Smooth muscle cell (in vitro differentiated cells): ENCODE measurements at regions not wholly inside any gene's neighbourhood (a gene's known extent, or its start where the extent isn't known, plus 50 kb on each side); places are given as distances from the start of the nearest gene placed in this dataset.

Source experiments
- DNase-seq: peaks from one replicate; lab custom pipeline; 2025; ENCODE audit not compliant: unreplicated experiment; lab: John Stamatoyannopoulos, UW
- H2AFZ ChIP-seq: fragments of 200-600 bp; sonication (generic); 2 replicates; pipeline ENCODE4 v1.6.0; 2016; ENCODE audit warnings: antibody characterized with exemption, low read depth, mild to moderate bottlenecking
- H3F3A ChIP-seq: fragments of 200-600 bp; sonication (generic); 2 replicates; pipeline ENCODE4 v1.6.0; 2017; ENCODE audit warnings: antibody characterized with exemption, low read depth
- H3K27ac ChIP-seq: fragments of 200-600 bp; sonication (generic); 2 replicates; pipeline ENCODE4 v1.5.1; 2016; ENCODE audit warnings: low read depth, mild to moderate bottlenecking
- H3K27me3 ChIP-seq: fragments of 200-600 bp; sonication (generic); 2 replicates; pipeline ENCODE4 v1.6.1; 2016; ENCODE audit warnings: low read depth, mild to moderate bottlenecking
- H3K36me3 ChIP-seq: fragments of 200-600 bp; sonication (generic); 2 replicates; pipeline ENCODE4 v1.5.1; 2016; ENCODE audit warnings: low read depth
- H3K4me1 ChIP-seq: fragments of 200-600 bp; sonication (generic); 2 replicates; pipeline ENCODE4 v1.5.1; 2016; ENCODE audit warnings: low read depth
- H3K4me2 ChIP-seq: fragments of 200-600 bp; sonication (generic); 2 replicates; pipeline ENCODE4 v1.6.0; 2016; ENCODE audit warnings: mild to moderate bottlenecking
- H3K4me3 ChIP-seq: fragments of 200-600 bp; sonication (generic); 2 replicates; pipeline ENCODE4 v1.5.1; 2016; ENCODE audit warnings: mild to moderate bottlenecking
- H3K79me2 ChIP-seq: fragments of 200-600 bp; sonication (generic); 2 replicates; pipeline ENCODE4 v1.6.0; 2016; ENCODE audit warnings: low read depth, mild to moderate bottlenecking
- H3K9ac ChIP-seq: fragments of 200-600 bp; sonication (generic); 2 replicates; pipeline ENCODE4 v1.6.0; 2016; ENCODE audit warnings: low read depth
- H3K9me3 ChIP-seq: fragments of 200-600 bp; sonication (generic); replicated peaks from 2 replicates; pipeline ENCODE4 v1.5.1; 2016; ENCODE audit warnings: low read depth
- H4K20me1 ChIP-seq: fragments of 200-600 bp; sonication (generic); 2 replicates; pipeline ENCODE4 v1.6.0; 2016; ENCODE audit warnings: low read depth
- CTCF ChIP-seq: fragments of 200-600 bp; sonication (generic); IDR thresholded peaks from 2 replicates; pipeline ENCODE4 v1.5.1; 2017; ENCODE audit warnings: borderline replicate concordance, mild to moderate bottlenecking, antibody characterized with exemption; ENCODE audit not compliant: insufficient read depth, poor library complexity, severe bottlenecking
- WGBS: methylation state at CpG from one replicate; pipeline ENCODE4 v1.1.7; 2016; ENCODE audit warnings: low lambda C conversion rate; 5-methylcytosine and 5-hydroxymethylcytosine counted together

DNA sequence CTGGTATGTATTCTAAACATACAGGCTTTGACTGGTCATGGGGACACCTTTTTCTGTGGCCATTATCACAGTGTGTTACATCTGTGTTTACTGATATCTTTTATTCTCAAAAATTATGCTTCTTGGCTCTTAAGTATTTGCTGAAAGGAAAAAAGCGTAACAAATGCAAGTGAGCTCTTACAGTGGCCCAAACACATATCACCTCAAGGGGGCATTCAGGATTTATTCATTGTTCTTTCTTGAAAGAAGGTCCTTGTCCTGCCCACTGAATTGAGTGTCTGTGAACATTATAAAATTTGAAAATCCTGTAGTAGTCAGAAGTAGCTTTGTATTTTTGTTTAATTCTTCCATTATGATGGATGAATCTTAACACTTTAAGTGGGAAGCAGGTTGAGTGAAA, 454.5 kb downstream of the XIRP2 start:
- TF ChIP-seq CTCF = no peak
- no peak overlapping the region for H2AFZ ChIP-seq
- 83% methylated on average over 1 of the region's 1 CpG for WGBS

DNA sequence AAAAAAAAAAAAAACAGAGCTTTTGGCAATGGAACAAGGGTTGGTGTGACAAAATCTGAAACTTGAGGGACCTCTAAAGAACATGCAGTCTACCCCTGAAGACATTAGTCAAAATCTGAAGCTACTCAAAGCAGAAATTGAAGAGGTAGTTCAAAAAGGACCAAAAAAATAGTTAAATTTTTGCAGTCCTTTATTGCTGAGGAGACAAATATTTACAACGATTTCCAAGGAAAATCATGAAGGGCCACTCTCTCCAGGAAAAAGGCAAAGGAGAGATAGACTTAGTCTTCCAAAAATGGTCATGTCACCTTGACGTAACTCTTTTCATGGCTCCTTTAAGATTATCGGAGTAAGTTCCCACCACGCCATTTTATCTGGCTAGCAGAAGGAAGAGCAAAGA, 452.0 kb downstream of the XIRP2 start:
- no peaks in the 10 kb centered on the region for H3K27me3 ChIP-seq
- no peak overlapping the region for H3K4me3 ChIP-seq
- no peak overlapping the region for H3K27ac ChIP-seq
- no peak overlapping the region for H3K9ac ChIP-seq
- no peak for DNase-seq
- WGBS = 95% methylated on average over 4 of the region's 4 CpGs
- no peaks in the 10 kb centered on the region for H3F3A ChIP-seq
- TF ChIP-seq CTCF = no peak
- no peak overlapping the region for H3K4me2 ChIP-seq
- no peaks in the 10 kb centered on the region for H3K79me2 ChIP-seq
- H4K20me1 ChIP-seq = no peaks in the 10 kb centered on the region
- no peaks in the 10 kb centered on the region for H3K9me3 ChIP-seq
- no peaks in the 10 kb centered on the region for H3K36me3 ChIP-seq
- no peak overlapping the region for H2AFZ ChIP-seq
- H3K4me1 ChIP-seq = no peaks in the 10 kb centered on the region

More for the DNA sequence above, 454.5 kb downstream of the XIRP2 start:
- no peak overlapping the region for H3K4me3 ChIP-seq
- H3K4me2 ChIP-seq = no peak overlapping the region
- no peaks in the 10 kb centered on the region for H3K79me2 ChIP-seq
- H3K4me1 ChIP-seq = no peaks in the 10 kb centered on the region
- no peaks in the 10 kb centered on the region for H3K27me3 ChIP-seq
- H3K9me3 ChIP-seq = no peaks in the 10 kb centered on the region
- H3K9ac ChIP-seq = no peak overlapping the region
- H3K27ac ChIP-seq = no peak overlapping the region
- DNase-seq = no peak
- no peaks in the 10 kb centered on the region for H3F3A ChIP-seq
- H3K36me3 ChIP-seq = no peaks in the 10 kb centered on the region
- no peaks in the 10 kb centered on the region for H4K20me1 ChIP-seq

DNA sequence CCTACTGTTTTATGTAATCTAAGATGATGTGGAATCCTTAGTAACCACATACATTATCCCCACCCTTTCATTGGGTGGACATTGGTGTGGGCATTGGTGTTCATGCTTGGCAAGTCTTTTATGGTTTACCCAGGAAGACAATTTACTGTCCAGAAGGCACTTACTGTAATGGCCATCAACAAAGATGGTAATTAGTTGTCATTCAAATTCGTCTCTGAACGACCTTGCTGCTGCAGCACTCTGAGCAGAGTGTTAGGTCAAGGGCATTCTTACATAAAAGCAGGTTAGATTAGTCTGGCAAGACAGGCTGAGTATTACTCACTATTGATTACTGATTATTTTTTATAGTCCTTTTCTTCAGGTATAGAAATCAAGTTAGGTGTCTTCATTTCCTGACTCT, 447.9 kb downstream of the XIRP2 start:
- Histone ChIP-seq H4K20me1 (no peaks in the 10 kb centered on the region), H3K4me2 (no peak overlapping the region), H3K79me2 (no peaks in the 10 kb centered on the region), H3F3A (no peaks in the 10 kb centered on the region), H3K27me3 (no peaks in the 10 kb centered on the region), H3K9me3 (no peaks in the 10 kb centered on the region), H3K4me3 (no peak overlapping the region), H3K27ac (no peak overlapping the region), H3K9ac (no peak overlapping the region), H2AFZ (no peak overlapping the region), H3K36me3 (no peaks in the 10 kb centered on the region), H3K4me1 (peaks cover 16% of the 10 kb centered on the region)
- no peak for TF ChIP-seq CTCF
- WGBS = 52% methylated on average over 2 of the region's 2 CpGs
- no peak for DNase-seq

DNA sequence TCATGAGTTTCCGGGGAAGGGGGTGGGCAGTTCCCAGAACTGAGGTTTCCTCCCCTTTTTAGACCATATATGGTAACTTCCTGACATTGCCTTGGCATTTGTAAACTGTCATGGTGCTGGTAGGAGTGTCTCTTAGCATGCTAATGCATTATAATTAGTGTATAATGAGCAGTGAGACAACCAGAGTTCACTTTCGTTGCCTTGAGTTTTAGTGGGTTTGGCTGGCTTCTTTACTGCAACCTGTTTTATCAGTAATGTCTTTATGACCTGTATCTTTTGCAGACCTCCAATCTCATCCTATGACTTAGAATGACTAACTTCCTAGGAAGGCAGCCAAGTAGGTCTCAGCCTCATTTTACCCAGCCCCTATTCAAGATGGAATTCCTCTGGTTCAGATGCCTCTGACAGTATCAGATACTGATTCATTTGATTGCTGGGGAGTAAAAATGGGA, 447.3 kb downstream of the XIRP2 start:
- Histone ChIP-seq H3F3A (no peaks in the 10 kb centered on the region), H3K9ac (no peak overlapping the region), H3K9me3 (no peaks in the 10 kb centered on the region), H3K4me1 (peaks cover 17% of the 10 kb centered on the region), H3K4me3 (no peak overlapping the region), H2AFZ (no peak overlapping the region), H3K4me2 (no peak overlapping the region), H3K27ac (no peak overlapping the region), H3K79me2 (no peaks in the 10 kb centered on the region), H3K27me3 (no peaks in the 10 kb centered on the region), H4K20me1 (no peaks in the 10 kb centered on the region), H3K36me3 (no peaks in the 10 kb centered on the region)
- no peak for TF ChIP-seq CTCF
- 67% methylated on average over 2 of the region's 2 CpGs for WGBS
- DNase-seq = no peak
